ENCODE measurements at regions not wholly inside any gene's neighbourhood (a gene's known extent, or its start where the extent isn't known, plus 50 kb on each side); places are given as distances from the start of the nearest gene placed in this dataset.

GRCh38 chr17:5694551-5694950 lies 110.2 kb upstream of the NLRP1 start:
- DNase-seq (ENCODE audit: low read depth in 2 of 2), result no peak

DNA sequence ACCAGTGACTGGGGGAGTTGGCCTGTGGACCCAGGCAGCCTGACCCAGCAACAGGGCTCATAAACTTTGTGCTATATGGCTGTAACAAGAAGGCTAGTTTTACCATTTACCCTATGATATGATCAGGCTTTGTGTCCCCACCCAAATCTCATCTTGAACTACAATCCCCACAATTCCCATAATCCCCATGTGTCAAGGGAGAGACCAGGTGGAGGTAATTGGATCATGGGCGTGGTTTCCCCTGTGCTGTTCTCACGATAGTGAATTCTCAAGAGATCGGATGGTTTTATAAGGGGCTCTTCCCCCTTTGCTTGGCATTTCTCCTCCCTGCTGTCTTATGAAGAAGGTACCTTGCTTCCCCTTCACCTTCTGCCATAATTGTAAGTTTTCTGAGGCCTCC lies 111.2 kb upstream of the NLRP1 start:
- no peak for DNase-seq (ENCODE audit: low read depth in 2 of 2)

DNA sequence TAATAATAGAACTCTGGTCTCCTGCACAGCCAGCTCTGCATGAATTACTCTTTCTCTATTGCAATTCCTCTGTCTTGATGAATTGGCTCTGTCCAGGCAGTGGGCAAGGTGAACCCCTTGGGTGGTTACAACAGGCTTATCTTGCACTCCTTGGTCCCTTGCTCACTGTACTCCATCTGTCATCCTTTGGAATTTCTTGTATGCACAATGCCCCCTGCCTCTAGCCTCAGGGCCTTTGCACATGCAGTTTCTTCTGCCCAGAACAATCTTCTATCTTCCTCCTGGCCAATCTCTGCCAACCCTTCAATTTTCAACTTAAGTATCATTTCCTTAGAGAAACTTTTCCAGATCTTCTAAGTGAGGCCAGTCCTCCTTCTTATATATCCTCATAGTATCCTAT lies 114.7 kb upstream of the NLRP1 start:
- DNase-seq (ENCODE audit: low read depth in 2 of 2), result no peak

GRCh38 chr17:5699814-5700213 lies 115.5 kb upstream of the NLRP1 start:
- no peak for DNase-seq (ENCODE audit: low read depth in 2 of 2)

DNA sequence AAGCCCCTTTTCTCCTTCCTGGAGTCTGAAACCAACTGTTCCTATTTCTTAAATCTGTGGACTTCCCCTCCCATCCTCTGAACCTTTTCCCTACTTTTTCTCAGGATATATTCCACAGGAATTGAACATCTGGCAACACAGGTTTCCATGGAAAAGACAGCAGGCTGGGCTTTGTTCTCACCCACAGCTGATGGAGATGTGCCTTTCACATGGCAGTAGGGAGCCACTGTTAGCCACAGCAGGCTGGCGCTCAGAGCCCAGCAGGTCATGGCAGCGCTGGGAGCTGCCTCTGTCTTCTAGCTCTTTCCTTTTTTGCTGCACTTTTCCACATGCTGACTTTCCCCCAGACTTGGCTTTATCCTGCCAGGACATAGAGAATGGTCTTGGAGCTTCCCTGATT lies 116.4 kb upstream of the NLRP1 start:
- DNase-seq (ENCODE audit: low read depth in 2 of 2), result no peak

DNA sequence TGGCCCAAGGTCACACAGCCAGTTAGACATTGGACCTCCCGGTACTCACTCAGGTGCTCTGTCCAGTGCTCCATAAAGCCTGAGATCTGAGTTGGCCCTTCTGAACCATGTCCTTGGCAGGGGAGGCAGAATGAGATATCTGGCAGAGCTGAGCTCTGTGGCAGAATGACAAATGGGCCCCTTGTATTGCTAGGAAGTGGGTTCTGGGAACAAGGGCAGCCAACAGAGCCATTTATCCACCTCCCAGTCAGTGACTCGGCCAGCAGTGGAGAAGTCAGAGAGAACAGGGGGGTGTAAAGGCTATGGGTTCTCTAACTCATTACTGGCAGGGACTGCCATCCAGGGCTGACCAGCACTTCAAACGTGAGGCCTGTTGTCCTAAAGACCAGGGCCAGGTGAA lies 117.1 kb upstream of the NLRP1 start:
- no peak for DNase-seq (ENCODE audit: low read depth in 2 of 2)

GRCh38 chr17:5702951-5703510 lies 118.7 kb upstream of the NLRP1 start:
- DNase-seq (ENCODE audit: low read depth in 2 of 2), result no peak

- no peak for DNase-seq (ENCODE audit: low read depth in 2 of 2)
These were observed 119.4 kb upstream of the NLRP1 start for GRCh38 chr17:5703736-5704135.

DNA sequence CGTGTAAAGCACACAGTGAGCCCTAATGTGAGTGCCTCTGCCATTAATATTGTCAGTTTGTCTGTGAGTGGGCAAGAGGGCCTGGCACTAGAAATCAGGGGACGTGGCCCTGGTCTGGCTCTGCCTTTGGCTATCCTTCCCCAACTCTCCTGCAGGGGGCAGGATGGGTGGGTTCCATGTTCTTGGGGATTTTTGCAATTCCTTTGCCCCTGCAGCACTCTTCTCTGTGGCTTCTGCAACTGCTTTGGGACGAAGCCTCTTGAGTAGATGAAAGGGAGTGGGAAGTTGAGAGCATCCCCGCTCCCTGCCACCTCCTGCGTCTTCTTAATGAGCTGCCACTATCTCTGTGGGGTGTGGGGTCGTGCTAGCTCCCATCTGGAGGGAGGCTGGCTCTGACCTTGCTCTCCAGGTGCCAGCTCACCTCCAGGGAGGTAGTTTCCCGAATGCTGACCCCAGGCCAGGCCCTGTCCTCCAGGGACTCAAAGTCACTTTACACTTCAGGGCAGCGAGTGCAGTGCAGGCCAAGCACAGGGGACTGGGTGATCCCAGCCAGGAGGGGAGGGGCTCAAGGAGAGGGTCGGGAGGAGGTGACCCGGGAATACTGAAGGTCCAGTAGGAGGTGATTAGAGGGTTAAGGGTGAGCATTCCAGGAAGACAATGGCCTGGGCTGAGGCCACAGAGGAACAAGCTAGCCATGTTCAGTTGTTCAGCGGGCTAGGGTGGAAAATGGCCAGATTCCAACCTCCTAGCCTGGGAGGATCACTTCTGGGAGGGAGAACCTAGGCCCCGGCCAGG lies 121.0 kb upstream of the NLRP1 start:
- DNase-seq (ENCODE audit: low read depth in 2 of 2), result no peak

- no peak for DNase-seq (ENCODE audit: low read depth in 2 of 2)
These were observed 121.7 kb upstream of the NLRP1 start for GRCh38 chr17:5705876-5706576.

DNA sequence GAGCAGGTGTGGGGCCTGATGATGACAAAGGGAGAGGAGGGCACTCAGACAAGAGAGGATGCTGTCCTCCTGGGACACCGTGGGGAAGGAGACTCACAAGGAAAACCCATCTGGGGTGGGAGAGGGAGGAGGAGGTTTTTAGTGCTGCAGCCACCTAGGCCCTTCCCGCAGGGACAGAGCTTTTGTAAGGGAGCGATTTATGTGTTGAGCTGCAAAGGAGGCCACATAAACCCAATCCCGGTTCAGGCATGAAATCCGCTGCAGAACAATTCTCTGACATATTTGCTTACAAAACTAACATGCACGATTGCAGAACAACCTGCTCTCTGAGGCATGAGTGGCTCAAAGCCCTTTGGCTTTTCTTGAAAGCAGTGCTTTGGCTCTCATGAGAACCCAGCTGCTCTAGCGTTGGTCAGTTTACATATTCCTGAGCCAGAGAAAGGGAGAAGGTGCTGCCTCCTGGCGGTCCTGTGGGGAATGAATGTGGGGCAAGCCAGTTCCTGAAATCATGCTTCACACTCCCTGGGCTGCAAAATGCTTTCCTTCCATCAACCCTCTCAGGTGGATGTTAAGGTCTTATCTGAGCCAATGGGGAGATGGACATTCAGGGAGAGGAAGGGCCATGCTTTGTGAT lies 122.4 kb upstream of the NLRP1 start:
- DNase-seq (ENCODE audit: low read depth in 2 of 2), result peak; percentile 13 to 14

DNA sequence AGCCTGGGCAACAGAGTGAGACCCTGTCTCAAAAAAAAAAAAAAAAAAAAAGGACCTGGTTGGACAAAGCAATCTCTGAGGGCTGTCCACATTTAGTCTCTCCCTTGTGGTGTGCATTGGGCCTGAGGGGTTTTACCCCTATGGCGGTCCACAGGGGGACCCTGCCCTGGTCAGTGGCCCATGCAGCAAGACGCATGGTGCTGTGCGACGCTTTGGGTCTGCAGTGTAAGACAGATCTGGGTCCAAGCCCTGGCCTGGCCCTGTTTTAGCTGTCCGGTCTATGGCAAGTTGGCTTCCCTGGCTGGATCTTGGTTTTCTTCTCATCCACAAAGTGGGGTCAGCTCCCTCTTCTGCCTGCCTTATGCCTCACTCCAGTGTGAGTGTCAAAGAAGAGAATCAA lies 123.2 kb upstream of the NLRP1 start:
- DNase-seq (ENCODE audit: low read depth in 2 of 2), result no peak

GRCh38 chr17:5708344-5708743 lies 124.0 kb upstream of the NLRP1 start:
- no peak for DNase-seq (ENCODE audit: low read depth in 2 of 2)

DNA sequence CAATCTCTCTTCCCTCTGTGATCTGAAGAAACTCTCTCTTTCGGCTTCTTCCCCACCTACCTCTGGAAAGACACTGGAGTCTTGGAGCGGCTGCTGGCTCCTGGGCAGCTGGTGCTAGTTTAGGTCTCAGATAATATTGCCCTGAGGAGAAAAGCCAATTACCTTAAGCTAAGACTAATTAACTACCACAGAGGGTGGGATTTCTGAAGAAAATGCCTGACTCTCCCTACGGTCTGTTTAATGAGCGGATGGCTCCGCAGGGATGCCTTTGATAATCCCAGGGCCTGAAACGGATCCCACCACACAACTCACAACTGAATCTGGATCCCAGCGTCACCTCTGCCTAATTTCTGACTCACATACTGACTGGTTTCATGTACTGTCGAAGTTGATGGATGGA lies 127.0 kb upstream of the NLRP1 start:
- DNase-seq (ENCODE audit: low read depth in 2 of 2), result no peak

DNA sequence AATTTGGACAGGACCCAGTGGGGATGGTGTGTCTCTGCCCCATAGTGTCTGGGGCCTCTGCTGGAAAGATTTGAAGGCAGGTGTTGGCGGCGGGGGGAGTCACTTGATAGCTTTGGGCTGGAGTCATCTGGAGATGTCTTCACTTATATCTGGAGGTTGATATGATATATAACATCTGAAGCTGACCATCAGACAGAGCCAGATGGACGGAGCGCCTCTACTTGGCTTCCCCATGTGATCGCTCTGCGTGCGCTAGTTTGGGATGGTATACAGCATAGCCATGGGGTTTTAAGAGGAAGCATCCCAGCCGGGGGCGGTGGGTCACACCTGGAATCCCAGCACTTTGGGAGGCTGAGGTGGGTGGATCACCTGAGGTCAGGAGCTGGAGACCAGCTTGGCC lies 130.7 kb upstream of the NLRP1 start:
- DNase-seq (ENCODE audit: low read depth in 2 of 2), result no peak

DNA sequence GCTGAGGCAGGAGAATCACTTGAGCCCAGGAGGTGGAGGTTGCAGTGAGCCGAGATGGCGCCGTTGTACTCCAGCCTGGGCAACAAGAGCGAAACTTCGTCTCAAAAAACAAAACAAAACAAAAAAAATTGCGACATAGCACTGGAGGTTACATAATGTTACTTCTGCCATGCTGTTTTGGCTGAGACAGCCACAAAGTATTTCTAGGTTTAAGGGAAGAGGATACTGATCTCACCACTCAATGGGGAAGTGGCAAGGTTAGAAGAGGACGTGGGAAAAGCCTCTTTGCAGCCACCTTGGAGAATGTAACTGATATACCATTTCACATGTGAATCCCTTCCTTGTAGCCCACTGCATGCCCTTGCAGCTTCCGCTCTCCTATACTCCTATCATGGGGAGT lies 131.2 kb upstream of the NLRP1 start:
- DNase-seq (ENCODE audit: low read depth in 2 of 2), result no peak

DNA sequence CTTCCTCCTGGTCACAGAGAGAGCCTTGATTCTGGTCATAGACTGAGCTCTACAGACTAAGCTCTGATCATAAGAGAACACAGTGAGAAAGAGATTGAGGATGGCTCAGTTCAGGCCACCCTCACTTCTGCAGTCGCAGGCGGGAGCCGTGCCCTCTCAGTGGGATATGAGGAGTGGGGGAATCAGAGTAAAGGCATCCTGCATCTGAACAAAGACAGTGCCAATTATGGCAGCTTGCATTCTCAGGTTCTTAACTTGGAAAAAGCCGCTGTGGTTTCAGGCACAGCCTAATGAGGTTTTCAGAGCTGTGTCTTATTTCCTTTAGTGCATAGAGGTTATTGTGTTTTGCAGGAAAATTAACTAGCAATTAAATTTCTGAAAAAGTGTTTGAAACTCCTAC lies 134.4 kb upstream of the NLRP1 start:
- DNase-seq (ENCODE audit: low read depth in 2 of 2), result no peak

DNA sequence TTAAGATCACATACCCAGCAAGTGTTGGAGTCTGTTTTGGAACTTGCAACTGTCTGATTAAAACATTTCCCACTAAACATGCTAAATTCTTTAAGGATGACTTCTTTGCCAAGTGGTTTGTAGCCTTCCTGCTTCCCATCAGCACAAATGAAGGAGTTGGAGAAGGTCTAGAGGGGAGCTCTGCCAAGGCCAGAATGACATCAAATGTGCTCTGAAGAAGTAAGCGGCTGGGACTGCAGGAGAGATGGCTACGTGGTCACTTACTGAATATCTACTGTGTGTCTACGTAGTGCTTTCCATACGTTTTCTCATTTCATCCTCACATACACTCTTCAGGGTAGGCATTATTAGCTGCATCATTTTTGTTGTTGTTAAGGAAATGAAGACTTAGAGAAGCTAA lies 135.7 kb upstream of the NLRP1 start:
- no peak for DNase-seq (ENCODE audit: low read depth in 2 of 2)

DNA sequence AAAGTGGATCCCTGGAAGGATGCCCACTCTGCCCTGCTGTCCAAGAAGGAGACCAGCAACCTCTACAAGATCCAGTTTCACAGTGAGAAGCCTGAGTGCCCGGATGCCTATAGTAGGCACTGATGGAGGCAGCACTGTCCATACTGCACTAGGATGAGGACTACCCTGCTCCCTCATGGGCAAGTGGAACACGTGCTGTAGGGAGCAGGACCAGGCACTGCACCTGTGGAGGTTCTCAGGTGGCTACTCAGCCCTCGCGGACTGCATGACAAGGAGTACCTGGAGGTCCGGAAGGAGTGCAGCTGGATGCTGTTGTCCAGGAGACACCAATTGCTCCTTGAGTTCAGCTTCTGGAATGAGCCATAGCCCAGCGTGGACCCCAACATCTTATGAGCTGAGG lies 146.1 kb upstream of the NLRP1 start:
- DNase-seq (ENCODE audit: low read depth in 2 of 2), result no peak

GRCh38 chr17:5740937-5741336 lies 156.6 kb upstream of the NLRP1 start:
- no peak for DNase-seq (ENCODE audit: low read depth in 2 of 2)

DNA sequence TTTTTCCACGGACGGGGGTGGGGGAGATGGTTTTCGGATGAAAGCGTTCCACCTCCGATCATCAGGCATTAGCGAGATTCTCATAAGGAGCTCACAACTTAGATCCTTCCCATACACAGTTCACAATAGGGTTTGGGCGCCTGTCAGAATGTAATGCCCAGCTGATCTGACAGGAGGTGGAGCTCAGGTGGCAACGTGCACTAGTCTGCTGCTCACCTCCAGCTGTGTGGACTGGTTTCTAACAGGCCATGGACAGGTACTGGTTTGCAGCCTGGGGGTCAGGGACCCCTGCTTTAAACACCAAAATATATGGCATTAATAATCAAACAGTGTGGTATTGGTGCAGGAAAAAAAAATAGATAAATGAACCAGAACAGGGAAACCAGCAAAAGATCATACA lies 157.5 kb upstream of the NLRP1 start:
- no peak for DNase-seq (ENCODE audit: low read depth in 2 of 2)

DNA sequence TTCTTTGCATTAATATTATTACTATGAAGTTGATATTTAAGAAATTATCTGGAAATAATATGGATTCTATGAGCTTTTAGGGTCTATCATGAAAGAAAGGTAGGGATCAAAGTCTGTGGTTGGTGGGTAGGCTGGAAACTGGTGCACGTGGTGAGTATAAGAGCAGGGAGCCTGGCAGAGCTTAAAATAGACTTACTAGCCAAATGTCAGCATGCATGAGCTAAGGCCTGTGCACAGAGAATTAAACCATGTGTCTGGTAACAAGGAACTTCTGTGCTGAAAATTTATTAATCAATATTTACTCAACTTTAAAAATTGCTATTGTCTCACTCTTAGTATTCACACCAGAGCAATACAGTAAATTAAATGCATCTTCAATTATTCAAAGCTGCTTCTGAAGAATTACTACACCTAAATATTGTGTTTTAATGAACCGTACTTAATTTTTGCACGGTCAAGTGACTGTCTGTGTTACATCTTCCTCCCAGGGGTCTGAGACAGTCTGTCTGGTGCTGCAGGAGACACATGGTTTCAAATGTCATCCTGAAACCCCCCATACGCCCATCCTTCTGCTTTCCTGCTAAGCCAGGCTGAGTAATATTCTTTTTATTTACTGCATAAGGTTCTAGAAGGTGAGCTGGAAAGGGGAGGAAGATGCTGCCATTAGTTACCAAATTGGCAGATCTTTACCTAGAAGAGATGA lies 161.0 kb upstream of the NLRP1 start:
- DNase-seq (ENCODE audit: low read depth in 2 of 2), result no peak

Data from stimulated activated CD8-positive, alpha-beta memory T cell treated with anti-CD3 and anti-CD28 coated beads, Interleukin-15, amount 100 ng/mL, for 4 hours (primary cell).